GM21717 (cell line): ENCODE measurements at regions not wholly inside any gene's neighbourhood (a gene's known extent, or its start where the extent isn't known, plus 50 kb on each side); places are given as distances from the start of the nearest gene placed in this dataset.

ENCODE experiments used
- ATAC-seq: cut with Tn5 transposase; IDR thresholded peaks from one replicate; pipeline ENCODE4 v1.9.1; 2021; ENCODE audit warnings: mild to moderate bottlenecking, moderate library complexity; ENCODE audit not compliant: unreplicated experiment

DNA sequence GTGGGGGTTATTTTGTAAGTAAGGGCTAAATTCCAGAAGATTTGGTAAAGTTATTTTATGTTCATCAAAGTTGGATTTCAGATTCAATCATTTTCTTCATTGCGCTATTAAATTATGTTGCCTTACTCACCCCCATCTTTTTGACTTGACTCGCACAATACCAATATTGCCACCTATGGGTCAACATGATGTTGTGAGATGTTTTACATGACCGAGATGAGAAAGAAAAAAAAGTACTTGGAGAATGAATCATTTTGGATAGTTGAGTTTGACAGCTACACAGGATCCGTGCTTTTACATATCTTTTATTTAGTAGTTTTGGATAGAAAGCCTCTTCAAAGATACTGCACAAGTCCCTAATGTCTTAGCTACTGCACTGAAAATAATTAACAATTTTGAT lies 224.2 kb upstream of the EMCN start:
- no peak for ATAC-seq

DNA sequence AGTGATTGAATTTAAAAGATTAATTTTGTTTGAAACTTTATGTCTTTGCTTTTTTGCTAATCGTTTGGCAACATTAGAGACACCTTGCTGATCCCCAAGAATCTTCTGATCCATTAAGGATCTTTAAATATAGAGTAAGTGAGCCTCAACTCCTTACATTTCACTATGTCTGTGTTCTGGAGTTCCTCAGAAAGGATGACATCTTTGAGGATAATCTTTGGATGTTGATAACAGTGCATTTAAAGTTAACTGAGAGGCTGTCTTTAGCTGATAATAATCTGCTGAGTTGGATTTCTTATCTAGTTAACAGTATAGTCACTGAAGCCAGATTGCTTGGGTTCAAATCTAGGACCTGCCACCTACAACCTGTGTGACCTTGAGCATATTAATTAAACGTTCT lies 221.6 kb upstream of the EMCN start:
- no peak for ATAC-seq

DNA sequence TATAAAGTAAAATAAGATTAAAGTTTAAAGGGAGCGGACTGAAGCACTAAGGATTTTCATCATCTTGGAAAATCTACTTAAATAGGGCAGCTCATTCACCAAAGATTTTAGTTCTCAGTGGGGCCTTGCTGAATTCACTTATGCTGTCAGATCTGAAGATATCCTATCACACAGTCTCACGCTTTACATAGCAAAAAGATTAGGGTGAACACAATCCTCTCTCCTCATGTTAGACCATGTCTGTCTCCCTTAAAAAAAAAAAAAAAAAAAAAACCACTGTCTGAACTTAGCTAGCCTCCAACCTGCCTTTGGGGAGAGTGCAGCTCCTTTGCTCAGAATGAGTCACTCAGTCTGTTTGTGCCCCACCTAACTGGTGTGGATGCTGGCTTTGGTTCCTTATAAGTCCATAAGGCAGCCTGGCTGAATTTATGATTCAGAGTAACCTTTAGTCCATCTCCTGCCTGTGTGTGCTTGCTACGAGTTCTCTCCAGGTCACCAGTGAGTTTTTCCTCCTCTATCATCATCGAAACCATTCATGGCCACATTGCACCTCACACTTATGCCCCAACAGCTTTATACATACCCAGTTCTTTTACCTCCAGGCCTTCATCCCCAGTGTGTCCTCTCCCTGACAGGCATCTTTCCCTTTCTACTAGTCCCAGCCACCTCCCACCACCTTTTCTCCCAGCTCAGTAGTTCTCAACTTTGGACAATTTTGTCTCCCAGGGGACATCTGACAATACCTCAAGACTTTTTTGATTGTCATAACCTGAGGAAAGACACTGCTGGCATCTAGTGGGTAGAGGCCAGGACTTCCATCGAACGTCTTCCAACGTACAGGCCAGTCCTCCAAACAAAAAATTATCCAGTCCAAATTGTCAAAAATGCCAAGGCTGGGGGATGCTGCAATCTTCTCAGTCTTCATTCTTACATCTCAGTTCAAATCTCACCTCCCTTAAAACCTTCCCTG lies 220.7 kb upstream of the EMCN start:
- peak; percentile 69 for ATAC-seq

- no peak for ATAC-seq
Observed at GRCh38 chr4:100736641-100737451, 219.0 kb upstream of the EMCN start.

DNA sequence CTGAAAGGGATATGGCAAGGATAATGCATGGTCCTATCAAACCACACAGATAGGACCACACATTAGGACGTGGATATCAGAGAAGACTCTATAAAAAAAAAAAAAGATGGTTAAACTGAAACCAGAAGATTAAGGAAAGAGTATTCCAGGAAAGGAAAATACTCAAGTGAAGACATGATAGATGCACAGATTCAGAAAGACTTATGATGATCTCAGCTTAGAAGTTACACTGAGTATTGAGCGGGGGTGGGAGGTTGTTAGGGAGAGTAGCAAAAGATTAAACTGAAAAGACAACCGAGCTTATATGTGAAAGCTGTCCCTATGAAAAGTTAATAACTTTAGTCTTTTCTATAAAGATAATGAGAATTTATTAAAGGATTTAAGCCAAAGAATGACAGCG lies 211.0 kb upstream of the EMCN start:
- no peak for ATAC-seq

GRCh38 chr4:100722866-100723459 lies 205.1 kb upstream of the EMCN start:
- peak; percentile 87 for ATAC-seq

DNA sequence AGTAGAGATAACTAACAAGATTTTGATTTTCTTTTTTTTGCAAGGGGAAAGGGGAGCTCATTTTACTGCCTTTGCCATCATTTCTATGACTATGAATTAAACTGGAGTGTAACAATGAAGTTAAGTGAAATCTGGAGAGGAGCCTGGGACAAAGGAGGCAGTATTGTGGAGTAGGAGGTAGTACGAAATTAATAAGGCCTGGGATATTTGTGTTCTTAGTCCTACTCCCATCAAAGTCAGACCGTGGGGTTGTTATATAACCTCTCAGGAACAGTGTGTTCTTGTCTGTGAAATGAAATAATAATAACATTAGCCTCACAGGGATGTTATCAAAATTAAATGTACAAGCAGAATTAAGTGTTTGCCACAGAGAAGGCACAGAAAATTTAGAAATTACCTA lies 204.3 kb upstream of the EMCN start:
- ATAC-seq, result no peak

GRCh38 chr4:100721490-100721889 lies 203.7 kb upstream of the EMCN start:
- no peak for ATAC-seq

DNA sequence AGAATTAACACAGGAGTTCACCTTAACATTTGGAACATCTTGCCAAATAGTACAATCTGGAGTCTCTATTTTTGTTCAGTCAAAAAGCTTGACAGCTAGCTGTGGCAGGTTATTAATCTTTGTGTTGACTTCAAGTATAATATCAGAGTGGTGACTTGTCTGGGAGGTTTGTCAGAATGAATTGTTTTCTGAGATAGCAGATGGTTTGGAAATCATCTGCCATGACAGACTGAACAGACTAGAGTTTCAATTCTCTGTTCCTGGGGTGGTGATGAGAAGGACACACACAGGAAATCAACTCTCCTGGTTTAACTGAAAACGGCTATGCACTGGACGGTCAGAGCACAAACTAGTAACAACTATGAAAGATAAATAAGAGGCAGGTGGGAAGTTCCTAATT lies 203.3 kb upstream of the EMCN start:
- no peak for ATAC-seq

- no peak for ATAC-seq
Observed at GRCh38 chr4:100716416-100716815, 198.6 kb upstream of the EMCN start.

- ATAC-seq, result no peak
Observed at GRCh38 chr4:100708776-100709175, 191.0 kb upstream of the EMCN start.

DNA sequence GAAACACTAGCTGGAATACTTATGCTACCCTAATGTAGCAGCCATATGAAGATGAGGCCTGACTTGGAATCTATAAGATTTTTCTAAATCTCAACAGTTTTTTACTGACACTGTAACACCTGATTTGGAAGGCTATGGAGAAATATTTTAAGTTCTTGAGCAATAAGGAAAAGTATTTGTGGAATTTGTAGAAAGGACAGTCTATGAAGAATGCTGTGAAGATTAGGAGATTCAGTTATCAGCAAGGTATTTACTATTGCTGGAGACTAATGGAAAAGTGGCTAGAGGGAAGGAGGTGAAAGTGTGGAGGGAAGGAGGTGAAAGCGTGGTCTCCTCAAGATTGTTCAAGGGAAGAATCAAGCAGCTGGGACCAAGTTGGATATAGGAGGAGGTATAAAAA lies 190.0 kb upstream of the EMCN start:
- no peak for ATAC-seq

DNA sequence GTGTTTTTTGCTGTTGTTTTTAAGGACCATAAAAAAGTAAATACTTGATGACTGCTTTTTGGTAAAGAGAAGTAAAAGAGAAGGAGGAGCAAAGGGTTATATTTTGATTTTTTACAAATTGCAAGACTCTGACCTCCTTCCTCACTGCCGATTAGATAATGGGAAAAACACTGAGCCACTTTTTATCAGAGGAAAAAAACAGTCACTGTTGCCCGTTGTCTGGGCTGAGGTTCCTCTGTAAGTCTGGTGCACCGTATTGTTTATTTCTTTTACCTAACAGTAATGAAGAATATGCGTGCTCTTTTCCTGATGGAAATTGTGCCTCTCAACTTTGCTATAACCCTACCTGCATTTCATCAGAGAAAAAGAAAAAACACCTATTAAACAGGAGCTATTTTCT lies 178.7 kb upstream of the EMCN start:
- no peak for ATAC-seq

DNA sequence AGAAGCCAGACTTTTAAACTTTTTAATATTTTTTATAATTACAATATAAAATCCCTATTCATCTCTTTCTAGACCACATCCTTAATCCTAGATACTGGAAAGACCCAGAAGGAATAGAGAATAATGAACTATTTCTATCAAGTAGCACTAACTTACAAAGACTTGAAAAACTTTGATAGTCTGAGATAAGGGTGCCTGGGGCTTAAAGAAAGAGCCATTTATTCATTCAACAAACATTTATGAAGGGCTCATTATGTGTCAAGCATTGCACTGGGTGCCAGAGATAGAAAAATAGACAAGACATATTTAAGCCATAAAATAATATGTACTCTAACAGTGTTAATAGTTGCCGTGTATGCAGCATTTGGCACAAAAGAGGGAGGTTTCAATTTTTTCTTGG lies 178.0 kb upstream of the EMCN start:
- no peak for ATAC-seq

- ATAC-seq, result no peak
Observed at GRCh38 chr4:100695039-100695654, 177.3 kb upstream of the EMCN start.

DNA sequence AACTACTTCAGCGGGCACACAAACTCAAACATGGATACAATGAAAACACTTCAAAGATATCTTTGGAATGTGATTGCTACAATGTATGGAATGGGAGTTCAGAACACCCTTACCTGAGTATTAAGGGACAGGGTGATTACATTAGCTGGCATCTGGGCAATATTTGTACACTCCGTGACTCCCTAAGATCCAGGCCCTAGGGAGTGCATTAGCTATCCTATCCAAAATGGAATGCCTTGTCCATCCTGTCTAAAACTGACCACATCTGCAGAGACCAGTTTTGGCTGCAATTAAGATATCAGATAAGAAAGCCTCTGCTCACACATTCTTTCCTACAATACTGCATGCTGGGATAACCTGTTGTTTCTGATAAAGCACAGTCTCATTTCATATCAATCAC lies 176.6 kb upstream of the EMCN start:
- ATAC-seq, result no peak

DNA sequence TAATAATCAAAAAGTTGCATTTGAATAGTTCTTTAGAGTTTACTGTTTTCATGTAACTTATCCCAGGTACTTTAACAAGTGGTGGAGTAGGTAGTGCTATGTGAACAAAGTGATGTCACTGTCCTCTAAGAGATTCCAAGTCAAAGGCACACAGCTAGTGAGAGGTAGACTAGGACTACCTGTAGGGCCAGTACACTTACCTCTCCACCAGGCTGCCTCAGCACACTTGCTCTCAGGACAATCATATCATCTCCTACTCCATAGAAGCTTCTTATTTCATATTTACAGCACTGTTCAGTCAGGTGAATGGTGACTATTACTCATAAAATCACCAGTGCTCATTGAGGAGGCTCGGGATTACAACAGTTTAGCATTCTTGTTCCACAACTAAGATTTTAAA lies 173.0 kb upstream of the EMCN start:
- ATAC-seq, result no peak

DNA sequence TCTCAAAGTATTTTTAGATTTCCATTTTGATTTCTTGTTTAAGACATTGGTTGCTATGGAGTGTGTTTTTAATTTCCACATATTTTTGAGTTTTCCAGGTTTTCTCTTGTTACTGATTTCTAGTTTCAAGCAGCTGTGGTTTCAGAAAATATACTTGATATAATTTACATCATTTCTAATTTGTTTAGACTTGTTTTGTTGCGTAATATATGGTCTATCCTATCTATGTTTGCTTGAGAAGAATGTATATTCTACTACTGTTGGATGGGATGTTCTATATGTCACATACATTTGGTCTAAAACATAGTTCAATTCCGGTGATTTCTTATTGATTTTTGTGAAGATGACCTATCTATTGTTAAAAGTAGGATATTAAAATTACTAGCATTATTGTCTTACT lies 170.5 kb upstream of the EMCN start:
- ATAC-seq, result no peak

DNA sequence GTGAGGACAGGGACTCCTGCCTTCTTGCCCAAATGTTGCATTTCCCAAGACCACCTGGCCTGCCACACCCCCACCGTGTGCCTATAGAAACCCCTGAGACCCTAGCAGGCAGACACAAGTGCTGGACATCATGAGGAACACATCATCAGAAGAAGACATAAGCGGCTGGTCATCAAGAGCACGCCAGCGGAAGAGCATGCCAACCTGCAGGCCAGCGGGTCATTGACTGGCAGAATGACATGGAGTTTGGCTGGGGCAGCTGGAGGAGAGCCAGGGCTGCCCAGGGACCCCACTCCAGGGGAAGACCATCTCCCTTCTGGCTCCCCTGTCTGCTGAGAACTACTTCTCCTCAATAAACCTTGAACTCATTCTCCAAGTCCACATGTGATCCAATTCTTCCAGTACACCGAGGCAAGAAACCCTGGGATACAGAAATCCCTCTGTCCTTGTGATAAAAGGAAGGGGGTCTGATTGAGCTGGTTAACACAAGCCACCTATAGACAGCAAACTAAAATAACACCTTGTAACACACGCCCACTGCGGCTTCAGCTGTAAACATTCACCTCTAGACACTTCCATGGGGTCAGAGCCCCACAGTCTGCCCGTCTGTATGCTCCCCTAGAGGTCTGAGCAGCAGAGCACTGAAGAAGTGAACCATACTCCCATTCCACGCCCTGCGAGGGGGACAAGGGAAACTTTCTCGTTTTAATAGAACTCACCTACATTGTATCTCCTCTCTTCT lies 164.8 kb upstream of the EMCN start:
- no peak for ATAC-seq

- ATAC-seq, result no peak
Observed at GRCh38 chr4:100681289-100681688, 163.5 kb upstream of the EMCN start.

DNA sequence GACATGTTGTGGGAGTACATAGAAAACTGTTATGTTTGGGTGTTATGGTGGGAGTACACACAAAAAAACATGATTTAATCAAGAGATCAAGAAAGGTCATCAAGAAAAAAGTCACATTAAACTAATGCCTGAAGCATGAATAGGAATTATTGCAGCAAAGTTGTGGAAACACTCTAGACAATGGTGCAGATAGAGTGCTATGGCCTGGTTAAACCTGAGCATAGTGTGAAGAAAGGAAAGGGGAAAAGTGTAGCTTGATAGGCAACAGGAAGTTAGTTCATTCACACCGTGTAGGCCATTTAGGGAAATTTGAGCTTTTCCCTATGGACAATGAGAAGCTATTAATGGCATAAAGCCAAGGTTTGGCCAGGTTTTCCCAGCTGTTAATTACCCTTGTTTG lies 162.1 kb upstream of the EMCN start:
- no peak for ATAC-seq
